ENCODE measurements at regions not wholly inside any gene's neighbourhood (a gene's known extent, or its start where the extent isn't known, plus 50 kb on each side); places are given as distances from the start of the nearest gene placed in this dataset.
"Not testable (repeated sequence)": the region's sequence is repeated elsewhere in the genome, so short reads cannot be mapped to it uniquely, and the experiment has no call there.

DNA sequence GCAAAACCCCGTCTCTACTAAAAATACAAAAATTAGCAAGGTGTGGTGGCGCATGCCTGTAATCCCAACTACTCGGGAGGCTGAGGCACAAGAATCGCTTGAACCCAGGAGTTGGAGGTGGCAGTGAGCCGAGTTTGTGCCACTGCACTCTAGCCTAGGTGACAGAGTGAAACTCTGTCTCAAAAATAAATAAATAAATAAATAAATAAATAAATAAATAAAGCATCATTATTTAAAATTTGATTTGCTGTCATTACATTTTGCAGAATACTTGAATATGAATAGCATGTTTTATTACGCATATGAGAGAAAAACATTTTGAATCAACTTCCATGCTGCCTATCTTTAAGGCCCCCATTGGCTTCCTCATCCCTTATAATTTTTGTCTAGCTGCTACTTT, 53.4 kb upstream of the MED14 start:
- not testable (repeated sequence) for H3K4me1 Mint-ChIP-seq; H3K27me3 Mint-ChIP-seq; H3K9me3 Mint-ChIP-seq (ENCODE audit: low read depth); H3K36me3 Mint-ChIP-seq; H3K27ac Mint-ChIP-seq; DNase-seq; ATAC-seq; H3K4me3 Mint-ChIP-seq
- CTCF ChIA-PET = interaction anchor here (0.9 kb wide), 1 partner anchor 137 kb away, joined by 3 read pairs; no protein-coding TSS in a partner anchor

DNA sequence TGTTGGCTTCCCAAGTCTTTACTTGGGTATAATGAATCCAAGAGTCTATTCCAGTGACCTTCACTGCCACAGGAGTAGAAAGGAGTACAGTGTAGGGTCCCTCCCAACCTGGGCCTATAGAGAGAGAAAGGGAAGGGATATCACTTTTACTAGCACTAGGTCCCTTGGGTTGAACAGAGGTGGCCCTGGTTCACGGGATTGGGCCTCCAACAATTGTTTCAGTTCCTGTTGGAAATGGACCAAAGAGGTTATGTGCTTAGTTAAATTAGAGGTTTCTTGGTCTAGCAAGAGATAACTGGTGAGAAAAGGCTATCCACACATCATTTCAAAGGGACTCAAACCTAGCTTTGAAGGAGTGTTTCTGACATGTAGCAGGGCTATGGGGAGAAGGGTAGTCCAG, 57.1 kb upstream of the MED14 start:
- DNase-seq = no peak
- CTCF ChIA-PET = no interaction called here
- no peak overlapping the region for H3K4me3 Mint-ChIP-seq

DNA sequence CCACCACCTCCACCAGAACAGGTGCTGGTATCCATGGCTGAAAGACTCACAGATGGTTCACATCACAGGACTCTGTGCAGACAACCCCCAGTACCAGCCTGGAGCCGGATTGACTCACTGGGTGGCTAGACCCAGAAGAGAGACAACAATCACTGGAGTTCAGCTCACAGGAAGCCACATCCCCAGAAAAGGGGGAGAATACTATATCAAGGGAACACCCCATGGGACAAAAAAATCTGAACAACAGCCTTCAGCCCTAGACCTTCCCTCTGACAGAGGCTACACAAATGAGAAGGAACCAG, 59.4 kb upstream of the MED14 start:
- H3K9me3 Mint-ChIP-seq (ENCODE audit: low read depth); H3K36me3 Mint-ChIP-seq; H3K27ac Mint-ChIP-seq; DNase-seq; ATAC-seq; H3K4me1 Mint-ChIP-seq; H3K4me3 Mint-ChIP-seq: not testable (repeated sequence)
- CTCF ChIA-PET = interaction anchor here (0.7 to 2.5 kb wide), 9 partner anchors 56 to 471 kb away, joined by 3 to 39 read pairs (median 4); no protein-coding TSS in a partner anchor
- peaks cover 18% of the 10 kb centered on the region for H3K27me3 Mint-ChIP-seq

More for the DNA sequence above, 57.1 kb upstream of the MED14 start:
- peaks cover 6% of the 10 kb centered on the region for H3K27me3 Mint-ChIP-seq
- H3K36me3 Mint-ChIP-seq = no peaks in the 10 kb centered on the region
- no peak for ATAC-seq
- H3K4me1 Mint-ChIP-seq = peaks cover 1% of the 10 kb centered on the region
- no peak overlapping the region for H3K27ac Mint-ChIP-seq
- H3K9me3 Mint-ChIP-seq (ENCODE audit: low read depth) = no peaks in the 10 kb centered on the region

DNA sequence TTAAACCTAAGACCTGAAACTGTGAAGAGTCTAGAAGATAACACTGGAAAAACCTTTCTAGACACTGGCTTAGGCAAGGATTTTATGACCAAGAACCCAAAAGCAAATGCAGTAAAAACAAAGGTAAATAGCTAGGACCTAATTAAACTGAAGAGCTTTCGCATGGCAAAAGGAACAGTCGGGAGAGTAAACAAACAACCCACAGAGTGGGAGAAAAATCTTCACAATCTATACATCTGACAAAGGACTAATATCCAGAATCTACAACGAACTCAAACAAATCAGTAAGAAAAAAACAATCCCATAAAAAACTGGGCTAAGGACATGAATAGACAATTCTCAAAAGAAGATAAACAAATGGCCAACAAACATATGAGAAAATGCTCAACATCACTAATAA, 64.4 kb upstream of the MED14 start:
- H3K27ac Mint-ChIP-seq; H3K4me1 Mint-ChIP-seq; DNase-seq; H3K36me3 Mint-ChIP-seq; H3K9me3 Mint-ChIP-seq (ENCODE audit: low read depth); CTCF ChIA-PET; ATAC-seq; H3K4me3 Mint-ChIP-seq: not testable (repeated sequence)
- H3K27me3 Mint-ChIP-seq = peaks cover 20% of the 10 kb centered on the region

DNA sequence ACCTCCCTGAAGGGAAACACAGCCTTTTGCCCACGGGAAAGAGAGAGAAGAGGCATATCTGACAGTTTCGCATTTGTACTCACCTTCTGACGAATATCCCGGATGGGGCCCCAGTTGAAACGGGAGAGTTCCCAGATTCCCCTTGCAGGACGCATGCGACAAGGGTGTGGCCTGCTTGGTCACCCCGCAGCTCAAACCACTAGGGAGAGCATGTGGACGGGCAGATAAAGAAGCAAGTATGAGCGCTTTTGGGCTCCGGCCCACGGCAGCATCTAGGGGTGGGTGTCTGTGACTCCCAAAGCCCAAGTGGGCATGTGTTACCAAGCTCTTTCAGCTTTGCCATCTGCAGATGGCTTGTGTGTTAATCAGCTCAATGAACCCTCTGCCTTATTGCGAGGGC, 70.1 kb upstream of the MED14 start:
- DNase-seq = no peak
- ATAC-seq = no peak
- CTCF ChIA-PET = no interaction called here
- Mint-ChIP-seq H3K27ac (no peak overlapping the region), H3K4me1 (no peaks in the 10 kb centered on the region), H3K36me3 (no peaks in the 10 kb centered on the region), H3K27me3 (no peaks in the 10 kb centered on the region), H3K4me3 (no peak overlapping the region), H3K9me3 (ENCODE audit: low read depth) (no peaks in the 10 kb centered on the region)

DNA sequence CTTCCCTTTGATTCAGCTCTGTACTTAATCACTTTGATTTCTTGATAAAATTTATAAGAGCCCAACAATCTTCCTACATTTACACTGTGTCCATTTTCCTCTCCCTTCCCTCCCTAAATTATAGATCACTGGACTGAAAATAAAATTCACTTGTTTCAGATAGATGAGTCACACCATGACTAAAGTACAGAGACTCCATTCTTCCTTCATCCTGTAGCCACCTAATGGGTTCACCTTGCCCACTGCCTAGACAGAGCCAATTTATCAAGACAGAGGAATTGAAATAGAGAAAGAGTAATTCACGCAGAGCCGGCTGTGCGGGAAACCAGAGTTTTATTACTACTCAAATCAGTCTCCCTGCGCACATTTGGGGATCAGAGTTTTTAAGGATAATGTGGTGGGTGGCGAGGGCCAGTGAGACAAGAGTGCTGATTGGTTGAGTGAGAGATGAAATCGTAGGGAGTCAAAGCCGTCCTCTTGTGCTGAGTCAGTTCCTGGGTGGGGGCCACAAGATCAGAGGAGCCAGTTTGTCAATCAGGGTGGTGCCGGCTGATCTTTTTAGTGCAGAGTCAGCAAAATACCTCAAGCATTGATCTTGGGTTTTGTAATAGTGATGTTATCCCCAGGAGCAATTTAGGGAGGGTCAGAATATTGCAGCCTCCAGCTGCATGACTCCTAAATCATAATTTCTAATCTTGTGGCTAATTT, 71.3 kb upstream of the MED14 start:
- DNase-seq = no peak
- no peak for ATAC-seq
- H3K27me3 Mint-ChIP-seq = no peaks in the 10 kb centered on the region
- CTCF ChIA-PET = no interaction called here
- H3K4me3 Mint-ChIP-seq = no peak overlapping the region
- no peaks in the 10 kb centered on the region for H3K36me3 Mint-ChIP-seq
- no peaks in the 10 kb centered on the region for H3K4me1 Mint-ChIP-seq
- no peaks in the 10 kb centered on the region for H3K9me3 Mint-ChIP-seq (ENCODE audit: low read depth)
- no peak overlapping the region for H3K27ac Mint-ChIP-seq

DNA sequence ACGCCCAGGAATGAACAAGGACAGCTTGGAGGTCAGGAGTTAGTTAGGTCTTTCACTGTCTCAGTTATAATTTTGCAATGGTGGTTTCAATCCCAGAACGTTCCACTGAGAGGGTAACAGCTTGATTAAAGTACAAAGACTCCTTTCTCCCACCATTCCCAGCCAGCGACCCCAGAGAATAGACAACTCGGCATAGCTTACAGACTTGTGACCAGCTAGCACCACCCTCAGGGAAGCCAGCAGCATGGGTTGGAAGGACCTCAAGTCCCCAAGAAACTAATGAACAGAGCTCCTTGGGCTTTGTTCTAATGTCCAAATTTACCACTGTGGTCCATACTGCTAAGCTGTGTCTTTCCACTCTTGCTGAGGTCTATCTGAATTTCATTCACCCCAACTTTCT, 72.0 kb upstream of the MED14 start:
- ATAC-seq = no peak
- no peak for DNase-seq
- Mint-ChIP-seq H3K36me3 (no peaks in the 10 kb centered on the region), H3K27ac (no peak overlapping the region), H3K27me3 (no peaks in the 10 kb centered on the region), H3K4me1 (no peaks in the 10 kb centered on the region), H3K4me3 (no peak overlapping the region), H3K9me3 (ENCODE audit: low read depth) (no peaks in the 10 kb centered on the region)
- CTCF ChIA-PET = no interaction called here

DNA sequence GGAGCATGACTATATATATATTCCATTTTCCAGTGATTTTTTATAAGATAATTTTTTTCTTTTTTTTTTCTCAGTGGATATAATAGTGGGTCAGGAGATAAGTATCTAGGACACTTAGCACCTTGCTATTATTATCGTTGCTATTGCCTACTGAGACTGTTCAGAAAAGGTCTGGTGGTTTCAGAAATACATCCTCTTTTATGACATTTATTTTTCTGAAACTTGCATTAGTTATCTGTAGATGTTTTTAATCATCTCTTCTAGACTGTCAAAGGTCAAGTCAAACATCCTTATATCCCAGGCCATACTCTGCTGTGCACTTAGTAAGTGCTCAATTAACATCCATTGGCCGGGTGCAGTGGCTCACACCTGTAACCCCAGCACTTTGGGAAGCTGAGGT, 72.9 kb upstream of the MED14 start:
- H3K4me3 Mint-ChIP-seq = no peak overlapping the region
- CTCF ChIA-PET = no interaction called here
- H3K27ac Mint-ChIP-seq = no peak overlapping the region
- DNase-seq (no peak), ATAC-seq (no peak)
- H3K9me3 Mint-ChIP-seq (ENCODE audit: low read depth) = no peaks in the 10 kb centered on the region
- H3K4me1 Mint-ChIP-seq = no peaks in the 10 kb centered on the region
- no peaks in the 10 kb centered on the region for H3K36me3 Mint-ChIP-seq
- no peaks in the 10 kb centered on the region for H3K27me3 Mint-ChIP-seq

DNA sequence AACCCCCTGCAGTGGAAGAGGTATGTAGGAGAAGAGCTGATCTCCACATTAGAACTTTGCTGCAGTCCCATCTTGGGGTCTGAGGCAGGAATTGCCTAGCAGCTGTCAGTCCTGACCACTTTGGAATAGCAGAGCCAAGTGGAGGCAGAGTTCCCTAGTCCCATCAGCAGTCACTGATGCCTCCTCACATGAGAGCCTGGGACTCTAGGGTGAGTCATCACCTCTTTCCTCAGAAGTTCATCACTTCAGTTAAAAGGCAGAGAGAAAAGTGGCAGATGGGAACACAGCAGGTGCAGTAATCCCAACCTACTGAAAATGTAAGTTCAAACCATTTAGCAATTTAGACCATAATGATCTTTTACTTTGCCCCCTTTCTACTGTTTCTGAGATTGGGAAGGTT, 73.9 kb upstream of the MED14 start:
- no peak for DNase-seq
- Mint-ChIP-seq H3K27me3 (no peaks in the 10 kb centered on the region), H3K4me3 (no peak overlapping the region), H3K9me3 (ENCODE audit: low read depth) (no peaks in the 10 kb centered on the region), H3K4me1 (no peaks in the 10 kb centered on the region), H3K27ac (no peak overlapping the region), H3K36me3 (no peaks in the 10 kb centered on the region)
- no peak for ATAC-seq
- CTCF ChIA-PET = interaction anchor here (0.8 kb wide), 1 partner anchor 15 kb away, joined by 3 read pairs; no protein-coding TSS in a partner anchor

DNA sequence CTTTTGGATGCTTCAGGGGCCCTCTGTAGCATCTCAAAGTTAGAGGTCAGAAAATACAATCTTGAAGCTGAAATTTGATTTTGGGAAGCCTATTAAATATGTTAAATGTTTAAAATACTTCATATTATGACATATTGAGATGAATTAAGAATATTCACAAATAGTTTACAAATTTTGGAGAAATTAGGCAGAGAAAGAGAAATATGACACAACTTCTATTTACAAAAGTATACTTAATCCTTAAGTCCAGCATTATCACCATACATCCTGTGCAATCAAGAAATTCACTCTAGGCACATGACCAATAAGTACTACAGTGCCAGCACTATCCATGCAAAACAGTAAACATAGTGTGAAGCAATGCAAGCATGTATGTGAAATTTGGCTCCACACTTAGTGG, 79.7 kb upstream of the MED14 start:
- ATAC-seq; H3K4me1 Mint-ChIP-seq; H3K9me3 Mint-ChIP-seq (ENCODE audit: low read depth); H3K4me3 Mint-ChIP-seq; DNase-seq; CTCF ChIA-PET; H3K27me3 Mint-ChIP-seq; H3K27ac Mint-ChIP-seq; H3K36me3 Mint-ChIP-seq: not testable (repeated sequence)

DNA sequence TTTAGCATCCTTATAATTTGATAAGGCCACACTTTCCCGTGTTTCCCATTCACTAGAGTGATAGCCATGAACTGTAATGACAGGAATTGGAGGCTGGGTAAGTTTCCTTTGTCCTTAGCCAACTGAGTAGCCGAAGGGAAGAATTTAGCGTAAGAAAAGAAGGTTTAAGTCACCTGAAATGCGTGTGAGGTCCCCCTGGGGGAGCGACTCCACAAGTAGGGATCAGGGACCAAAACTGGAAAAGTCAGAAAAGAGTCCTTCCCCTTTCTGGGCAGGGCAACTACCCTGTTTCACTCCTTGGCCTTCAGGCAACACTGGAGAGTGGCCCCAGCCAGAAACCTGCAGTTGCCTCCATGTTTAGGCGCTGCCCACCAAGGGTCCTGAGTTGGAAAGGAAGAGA, 81.6 kb upstream of the MED14 start:
- no peak for DNase-seq
- Mint-ChIP-seq H3K36me3 (no peaks in the 10 kb centered on the region), H3K9me3 (ENCODE audit: low read depth) (no peaks in the 10 kb centered on the region), H3K27ac (no peak overlapping the region), H3K27me3 (no peaks in the 10 kb centered on the region), H3K4me1 (no peaks in the 10 kb centered on the region), H3K4me3 (no peak overlapping the region)
- CTCF ChIA-PET = no interaction called here
- ATAC-seq = no peak

DNA sequence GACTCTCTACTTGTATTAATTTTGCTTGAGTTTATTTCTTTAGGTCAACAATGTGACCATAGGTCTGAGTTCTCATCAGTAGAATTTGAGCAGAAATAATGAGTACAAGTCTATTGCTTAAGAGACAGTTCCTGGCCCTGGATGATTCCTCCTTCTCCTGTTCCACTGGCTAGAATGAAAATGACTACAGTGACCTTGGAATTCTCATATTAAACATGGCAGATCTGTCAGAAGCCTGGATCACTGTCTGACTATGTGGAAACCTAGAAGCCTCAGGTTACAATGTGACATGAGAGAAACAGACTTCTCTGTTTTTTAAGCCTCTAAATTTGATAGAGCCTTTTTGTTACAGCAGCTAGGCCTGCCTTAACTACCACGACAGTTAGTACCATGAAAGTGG, 82.9 kb upstream of the MED14 start:
- Mint-ChIP-seq H3K4me1 (no peaks in the 10 kb centered on the region), H3K36me3 (no peaks in the 10 kb centered on the region), H3K9me3 (ENCODE audit: low read depth) (no peaks in the 10 kb centered on the region), H3K4me3 (no peak overlapping the region), H3K27me3 (no peaks in the 10 kb centered on the region), H3K27ac (no peak overlapping the region)
- ATAC-seq (no peak), DNase-seq (no peak)
- CTCF ChIA-PET = no interaction called here

DNA sequence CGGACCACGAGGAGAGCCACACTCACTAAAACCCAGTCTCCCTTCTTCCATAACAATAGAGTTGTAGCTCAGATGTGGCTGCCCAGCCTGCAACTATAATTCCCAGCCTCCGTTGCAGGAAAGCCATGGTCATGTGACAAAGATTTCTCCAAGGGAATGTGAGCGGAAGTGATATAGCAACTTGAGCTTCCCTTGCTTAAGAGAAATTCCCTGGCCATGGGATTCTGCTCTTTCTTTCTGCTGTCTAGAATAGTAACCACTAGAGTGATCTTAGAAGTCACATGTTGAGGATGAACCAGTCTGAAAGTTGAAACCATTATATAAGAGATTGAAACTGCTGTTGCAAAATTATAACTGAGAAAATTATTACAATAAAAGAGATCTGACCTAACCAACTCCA, 86.4 kb upstream of the MED14 start:
- H3K4me1 Mint-ChIP-seq = no peaks in the 10 kb centered on the region
- DNase-seq (no peak), ATAC-seq (no peak)
- H3K4me3 Mint-ChIP-seq = no peak overlapping the region
- no peak overlapping the region for H3K27ac Mint-ChIP-seq
- CTCF ChIA-PET = no interaction called here
- H3K9me3 Mint-ChIP-seq (ENCODE audit: low read depth) = no peaks in the 10 kb centered on the region
- H3K27me3 Mint-ChIP-seq = no peaks in the 10 kb centered on the region
- H3K36me3 Mint-ChIP-seq = no peaks in the 10 kb centered on the region

DNA sequence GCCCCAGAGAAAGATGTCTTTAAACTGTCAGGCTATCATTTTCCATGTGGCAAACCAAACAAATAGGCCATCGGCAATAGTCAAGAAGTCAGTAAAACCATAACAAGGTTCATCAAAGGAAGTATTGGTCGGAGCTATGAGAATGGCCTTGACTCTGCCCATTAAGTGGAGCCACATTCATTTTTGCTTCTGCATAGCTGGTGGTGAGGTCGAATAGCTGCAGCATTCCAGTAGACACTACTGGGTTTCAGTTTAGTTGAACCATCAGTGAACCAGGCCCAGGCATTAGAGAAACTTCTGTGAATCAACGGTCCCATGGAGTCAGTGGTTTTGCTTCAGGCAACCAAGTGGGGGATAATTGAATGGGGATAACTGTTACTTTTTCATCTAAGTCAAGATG, 92.0 kb upstream of the MED14 start:
- H3K27ac Mint-ChIP-seq = no peak overlapping the region
- no peak overlapping the region for H3K4me3 Mint-ChIP-seq
- CTCF ChIA-PET = no interaction called here
- DNase-seq = no peak
- H3K27me3 Mint-ChIP-seq = no peaks in the 10 kb centered on the region
- H3K4me1 Mint-ChIP-seq = no peaks in the 10 kb centered on the region
- no peak for ATAC-seq
- no peaks in the 10 kb centered on the region for H3K36me3 Mint-ChIP-seq
- H3K9me3 Mint-ChIP-seq (ENCODE audit: low read depth) = no peaks in the 10 kb centered on the region

DNA sequence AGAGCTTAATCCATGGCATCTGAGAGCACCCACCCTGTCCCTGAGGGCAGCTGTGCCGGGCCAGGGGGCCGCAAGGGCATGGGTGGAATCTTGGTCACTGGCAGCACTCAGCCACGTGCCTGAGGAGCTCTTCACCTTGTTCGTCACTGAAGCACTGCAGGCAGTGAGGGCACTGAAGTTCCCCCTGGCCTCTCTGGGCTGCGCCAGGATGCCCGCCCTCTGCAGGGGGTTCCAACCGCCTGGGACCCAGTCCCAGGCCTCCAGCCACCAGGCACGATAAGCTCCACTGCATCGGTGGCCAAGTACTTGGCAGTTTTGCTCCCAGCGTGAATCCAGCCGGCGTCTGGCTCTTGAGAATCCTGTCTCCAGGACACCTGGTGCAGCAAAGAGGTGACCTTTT, 96.4 kb upstream of the MED14 start:
- Mint-ChIP-seq H3K4me1 (no peaks in the 10 kb centered on the region), H3K36me3 (no peaks in the 10 kb centered on the region), H3K27me3 (no peaks in the 10 kb centered on the region), H3K4me3 (no peak overlapping the region), H3K27ac (no peak overlapping the region), H3K9me3 (ENCODE audit: low read depth) (no peaks in the 10 kb centered on the region)
- ATAC-seq = no peak
- CTCF ChIA-PET = no interaction called here
- DNase-seq = no peak
